22Rv1 (cell line): ENCODE measurements at regions not wholly inside any gene's neighbourhood (a gene's known extent, or its start where the extent isn't known, plus 50 kb on each side); places are given as distances from the start of the nearest gene placed in this dataset.

Experiments used
- ZFX ChIP-seq: fragments of 450-650 bp; IDR thresholded peaks from 2 replicates; pipeline ENCODE4 v1.6.1; 2017; ENCODE audit warnings: antibody characterized with exemption, borderline replicate concordance
- TF ChIP-seq, protein P1 (sequence below): fragments of 450-650 bp; IDR thresholded peaks from 2 replicates; pipeline ENCODE4 v1.5.1; 2017; ENCODE audit warnings: mild to moderate bottlenecking

DNA sequence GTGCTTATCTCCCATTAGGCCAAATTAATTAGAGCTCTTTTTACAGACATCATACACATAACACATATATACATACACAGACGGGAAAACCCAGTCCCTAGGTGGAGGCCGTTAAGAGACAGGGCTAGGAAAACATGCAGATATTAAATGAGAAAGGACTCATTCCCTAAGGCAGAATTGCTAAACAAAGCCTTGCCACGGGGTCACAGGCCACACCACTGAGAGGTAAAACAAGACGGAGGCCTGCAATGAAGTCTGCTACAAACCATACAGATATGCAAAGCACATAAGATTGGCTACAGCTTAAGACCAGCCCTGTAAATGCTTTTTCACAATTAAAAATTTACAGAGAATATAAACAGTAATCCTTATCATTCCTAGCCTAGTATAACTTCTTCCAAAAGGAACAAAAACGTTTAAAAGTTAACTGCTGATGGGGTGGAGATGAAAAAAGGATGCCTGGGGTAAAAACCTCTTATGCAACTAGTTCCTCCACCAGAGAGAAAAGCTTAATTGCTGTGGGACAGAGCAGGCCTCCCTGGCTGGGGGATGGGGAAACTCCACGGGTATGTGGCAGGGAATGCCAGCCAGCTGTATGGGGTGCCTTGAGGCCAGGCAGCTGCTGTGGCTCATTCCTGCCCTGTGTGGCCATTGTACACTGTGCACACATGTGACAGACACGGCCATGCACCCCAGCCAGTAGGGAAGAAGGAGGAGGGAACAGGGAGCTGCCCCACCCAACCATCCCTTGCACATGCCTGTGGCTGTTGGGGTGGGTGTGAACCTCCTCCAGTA lies 481.4 kb upstream of the LMCD1 start:
- TF ChIP-seq, protein P1, sequence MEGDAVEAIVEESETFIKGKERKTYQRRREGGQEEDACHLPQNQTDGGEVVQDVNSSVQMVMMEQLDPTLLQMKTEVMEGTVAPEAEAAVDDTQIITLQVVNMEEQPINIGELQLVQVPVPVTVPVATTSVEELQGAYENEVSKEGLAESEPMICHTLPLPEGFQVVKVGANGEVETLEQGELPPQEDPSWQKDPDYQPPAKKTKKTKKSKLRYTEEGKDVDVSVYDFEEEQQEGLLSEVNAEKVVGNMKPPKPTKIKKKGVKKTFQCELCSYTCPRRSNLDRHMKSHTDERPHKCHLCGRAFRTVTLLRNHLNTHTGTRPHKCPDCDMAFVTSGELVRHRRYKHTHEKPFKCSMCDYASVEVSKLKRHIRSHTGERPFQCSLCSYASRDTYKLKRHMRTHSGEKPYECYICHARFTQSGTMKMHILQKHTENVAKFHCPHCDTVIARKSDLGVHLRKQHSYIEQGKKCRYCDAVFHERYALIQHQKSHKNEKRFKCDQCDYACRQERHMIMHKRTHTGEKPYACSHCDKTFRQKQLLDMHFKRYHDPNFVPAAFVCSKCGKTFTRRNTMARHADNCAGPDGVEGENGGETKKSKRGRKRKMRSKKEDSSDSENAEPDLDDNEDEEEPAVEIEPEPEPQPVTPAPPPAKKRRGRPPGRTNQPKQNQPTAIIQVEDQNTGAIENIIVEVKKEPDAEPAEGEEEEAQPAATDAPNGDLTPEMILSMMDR = no peak
- TF ChIP-seq ZFX = no peak
